GM12892 (cell line): ENCODE measurements at regions not wholly inside any gene's neighbourhood (a gene's known extent, or its start where the extent isn't known, plus 50 kb on each side); places are given as distances from the start of the nearest gene placed in this dataset.
"Not testable (repeated sequence)": the region's sequence is repeated elsewhere in the genome, so short reads cannot be mapped to it uniquely, and the experiment has no call there.

ENCODE experiments used
- DNase-seq: peaks from one replicate; pipeline ENCODE4 v3.0.0; 2011; ENCODE audit not compliant: insufficient read length
- FAIRE-seq: peaks from 2 replicates; lab custom pipeline; 2011; peaks lifted over from hg19 to GRCh38; lab: Jason Lieb, UNC
- POLR2A ChIP-seq: IDR thresholded peaks from 2 replicates; pipeline ENCODE4 v1.6.1; 2011; ENCODE audit warnings: low read depth, low read length, control low read depth
- POLR2AphosphoS5 ChIP-seq: IDR thresholded peaks from 2 replicates; pipeline ENCODE4 v1.6.1; 2011; ENCODE audit warnings: low read depth, low read length, control low read depth
- TAF1 ChIP-seq: IDR thresholded peaks from 2 replicates; pipeline ENCODE4 v1.6.1; 2011; ENCODE audit warnings: low read depth, mild to moderate bottlenecking, control low read depth, low read length, borderline replicate concordance

DNA sequence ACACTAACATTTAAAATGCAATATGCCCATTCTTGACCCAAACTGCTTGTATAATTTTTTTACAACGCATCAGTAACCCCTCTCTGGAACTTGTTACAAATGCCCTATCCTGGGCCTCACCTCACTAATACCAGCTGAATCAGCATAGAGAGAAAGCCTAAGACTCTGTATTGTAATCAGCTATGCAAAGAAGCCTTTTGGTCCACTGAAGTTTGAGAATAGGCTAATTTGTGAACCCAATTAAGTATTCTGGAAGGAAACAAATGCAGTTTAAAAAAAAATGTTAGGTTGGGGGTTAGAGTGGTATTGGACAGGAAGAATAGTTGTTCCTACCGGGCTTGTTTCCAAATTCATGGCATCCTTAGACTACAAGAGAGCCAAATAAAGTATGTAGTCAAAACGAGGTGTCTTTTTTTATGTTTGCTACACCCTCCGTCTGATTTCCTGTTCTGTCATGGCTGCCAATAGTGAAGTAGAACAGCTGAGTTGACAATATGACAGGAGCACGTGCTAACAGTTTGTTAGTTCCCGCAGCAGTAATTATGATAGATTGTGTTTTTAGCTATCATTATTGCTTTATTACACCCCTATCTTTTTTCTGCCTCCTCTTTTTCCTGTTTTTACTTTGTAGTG, 1048.7 kb upstream of the NUDT12 start:
- TF ChIP-seq POLR2A (no peak), TAF1 (no peak), POLR2AphosphoS5 (no peak)
- FAIRE-seq (no peak), DNase-seq (no peak)

DNA sequence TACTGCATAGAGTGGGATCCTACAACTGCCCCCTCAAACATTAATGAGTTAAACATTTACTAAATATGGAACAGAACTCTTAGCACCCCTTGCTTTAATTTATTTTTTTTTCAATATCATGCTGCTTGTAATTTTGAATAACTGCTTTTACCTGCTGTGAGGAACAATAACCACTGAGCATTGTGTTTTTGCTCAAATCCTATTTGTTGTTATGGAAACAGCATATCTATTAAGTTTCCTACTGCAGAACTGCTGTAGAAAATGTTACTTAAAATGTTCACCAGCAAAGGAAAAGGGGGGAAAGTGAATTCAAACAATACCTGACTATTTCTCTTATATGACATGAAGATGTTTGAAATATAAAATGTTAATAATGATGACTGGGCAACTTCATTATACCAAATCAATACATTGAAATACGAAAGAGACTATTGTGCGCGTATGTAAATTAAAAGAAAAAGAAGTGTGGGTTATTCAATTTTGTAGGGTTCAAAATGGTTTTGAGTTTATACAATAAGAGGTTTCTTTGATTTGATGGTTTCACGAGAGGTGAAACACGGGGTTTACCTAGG, 1043.8 kb upstream of the NUDT12 start:
- no peak for TF ChIP-seq TAF1
- TF ChIP-seq POLR2A: no peak
- TF ChIP-seq POLR2AphosphoS5: no peak
- no peak for DNase-seq
- FAIRE-seq: no peak

DNA sequence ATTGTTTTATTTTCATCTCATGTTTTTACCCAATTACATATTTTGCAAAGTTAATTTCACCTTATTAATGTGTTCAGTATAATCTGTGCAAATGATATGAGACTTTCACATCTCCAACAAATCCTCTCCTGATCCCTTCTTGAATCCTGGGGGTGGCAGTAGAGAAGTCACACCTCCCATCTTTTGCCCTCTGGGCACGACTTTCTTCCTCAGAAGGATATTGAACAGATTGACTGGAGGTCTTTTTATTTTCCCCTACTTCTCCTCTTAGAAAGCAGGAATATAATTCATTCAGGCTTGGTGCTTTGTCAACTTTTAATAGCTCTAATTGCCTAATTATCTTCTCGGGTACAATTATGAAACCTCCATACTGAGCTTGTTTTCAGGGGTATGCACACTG, 1037.1 kb upstream of the NUDT12 start:
- DNase-seq (no peak), FAIRE-seq (no peak)
- TF ChIP-seq POLR2A (no peak), TAF1 (no peak), POLR2AphosphoS5 (no peak)

GRCh38 chr5:104598285-104598684, 1035.7 kb upstream of the NUDT12 start:
- FAIRE-seq (no peak), DNase-seq (no peak)
- no peak for TF ChIP-seq POLR2A
- TF ChIP-seq POLR2AphosphoS5: no peak
- TF ChIP-seq TAF1: no peak

DNA sequence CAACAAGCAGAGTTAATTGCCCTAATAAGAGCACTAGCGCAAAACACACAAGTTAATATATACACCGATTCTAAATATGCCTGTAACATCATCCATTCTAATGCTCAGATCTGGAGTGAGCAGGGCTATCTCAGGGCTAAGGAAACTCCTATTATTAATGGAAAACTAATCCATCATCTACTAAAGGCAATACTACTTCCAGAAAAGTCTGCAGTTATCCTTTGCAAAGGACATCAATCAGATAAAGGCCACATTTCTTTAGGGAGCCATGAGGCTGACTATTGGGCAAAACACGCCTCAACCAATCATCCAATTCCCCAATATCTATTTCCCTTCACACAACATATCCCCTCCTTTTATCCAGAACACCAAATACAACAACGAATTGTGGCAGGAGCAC, 1032.3 kb upstream of the NUDT12 start:
- TF ChIP-seq TAF1 (no peak), POLR2AphosphoS5 (no peak), POLR2A (no peak)
- DNase-seq (no peak), FAIRE-seq (no peak)

DNA sequence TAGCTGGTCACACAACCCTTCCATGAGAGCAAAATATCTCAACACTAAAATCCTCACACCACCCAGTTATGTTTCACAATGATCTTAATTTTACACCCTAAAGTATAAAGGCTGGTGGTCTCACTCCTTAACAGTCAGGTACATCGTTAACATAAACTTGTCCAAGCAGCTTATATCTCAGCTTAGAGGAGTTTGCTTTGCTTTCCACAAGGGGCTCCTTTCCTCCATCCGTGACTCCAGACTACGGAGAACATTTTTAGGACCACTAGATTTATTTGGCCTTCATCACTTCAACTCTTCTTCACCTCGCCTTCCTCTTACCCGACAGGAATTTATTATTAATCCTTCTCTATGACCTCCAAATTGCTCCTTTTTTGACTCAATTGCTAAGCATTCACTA, 1014.1 kb upstream of the NUDT12 start:
- DNase-seq (no peak), FAIRE-seq (no peak)
- no peak for TF ChIP-seq POLR2A

DNA sequence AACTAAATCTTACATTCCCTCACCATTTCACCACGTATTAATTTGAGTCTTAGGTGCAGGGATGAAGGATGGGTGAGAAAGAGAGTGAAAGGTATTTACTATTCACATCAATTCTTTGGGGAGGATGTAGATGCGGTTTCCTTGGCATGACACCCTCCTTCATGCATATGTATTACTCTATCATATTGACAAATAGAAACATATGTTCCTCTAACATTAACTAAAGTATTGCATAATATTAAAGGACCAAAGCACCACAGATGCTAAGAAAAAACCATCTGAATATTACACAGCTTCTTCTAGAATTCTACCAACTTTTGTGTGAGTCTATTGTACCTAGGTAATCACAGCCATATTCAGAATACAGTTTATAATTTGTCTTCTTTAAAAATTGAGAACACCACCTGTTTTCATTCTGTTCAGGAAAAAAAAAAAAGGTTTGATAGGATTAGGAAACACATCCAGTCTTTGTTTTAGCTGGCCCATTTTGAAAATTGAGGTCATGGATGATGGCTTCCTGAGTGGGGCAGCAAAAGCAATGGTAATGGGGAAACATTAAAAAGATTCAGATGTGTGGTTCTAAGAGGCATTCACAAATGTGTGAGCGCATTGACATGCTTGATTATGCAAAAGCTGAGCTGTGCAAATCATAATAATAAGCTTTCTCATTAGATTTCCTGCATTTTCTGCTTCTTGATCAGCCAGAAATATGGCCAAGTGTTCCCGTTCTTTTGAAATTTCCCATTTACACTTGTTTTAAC, 1011.5 kb upstream of the NUDT12 start:
- DNase-seq (no peak), FAIRE-seq (no peak)
- TF ChIP-seq TAF1: no peak
- TF ChIP-seq POLR2AphosphoS5: no peak
- no peak for TF ChIP-seq POLR2A

- FAIRE-seq: no peak
- TF ChIP-seq POLR2AphosphoS5 (no peak), POLR2A (no peak)
- DNase-seq: no peak
These were observed 1007.0 kb upstream of the NUDT12 start for GRCh38 chr5:104569621-104570020.

- DNase-seq (no peak), FAIRE-seq (no peak)
- TF ChIP-seq TAF1: no peak
- TF ChIP-seq POLR2AphosphoS5: no peak
- no peak for TF ChIP-seq POLR2A
These were observed 1001.9 kb upstream of the NUDT12 start for GRCh38 chr5:104564530-104564929.

DNA sequence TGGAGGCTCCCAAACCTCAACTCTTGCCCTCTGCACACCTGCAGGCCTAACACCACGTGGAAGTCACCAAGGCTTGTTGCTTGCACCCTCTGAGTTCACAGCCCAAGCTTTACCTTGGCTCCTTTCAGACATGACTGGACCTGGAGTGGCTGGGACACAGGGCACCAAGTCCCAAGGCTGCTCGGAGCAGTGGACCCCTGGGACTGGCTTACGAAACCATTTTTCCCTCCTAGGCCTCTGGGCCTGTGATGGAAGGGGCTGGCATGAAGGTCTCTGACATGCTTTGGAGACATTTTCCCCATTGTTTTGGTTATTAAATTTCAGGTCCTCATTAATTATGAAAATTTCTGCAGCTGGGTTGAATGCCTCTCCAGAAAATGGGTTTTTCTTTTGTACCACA, 994.4 kb upstream of the NUDT12 start:
- DNase-seq (no peak), FAIRE-seq (no peak)
- TF ChIP-seq POLR2AphosphoS5: no peak
- TF ChIP-seq POLR2A: no peak
- TF ChIP-seq TAF1: no peak

- DNase-seq: no peak
- TF ChIP-seq POLR2A (no peak), POLR2AphosphoS5 (no peak), TAF1 (no peak)
- no peak for FAIRE-seq
These were observed 989.0 kb upstream of the NUDT12 start for GRCh38 chr5:104551628-104552027.

GRCh38 chr5:104546871-104547270, 984.3 kb upstream of the NUDT12 start:
- DNase-seq, FAIRE-seq: not testable (repeated sequence)
